ENCODE measurements at regions not wholly inside any gene's neighbourhood (a gene's known extent, or its start where the extent isn't known, plus 50 kb on each side); places are given as distances from the start of the nearest gene placed in this dataset.

GRCh38 chr7:32250471-32251260 is 180.5 kb upstream of the PDE1C start:
- H3K4me1 ChIP-seq (ENCODE audit: control insufficient read depth, low read length) = no peaks in the 10 kb centered on the region
- H3K4me3 ChIP-seq (ENCODE audit: low read length) = no peak overlapping the region
- no peak overlapping the region for H3K27ac ChIP-seq (ENCODE audit: low read depth, low read length)
- no peak for TF ChIP-seq EZH2phosphoT487 (IDR thresholded peaks at IDR 0.05; ENCODE audit: borderline replicate concordance, low read length)
- TF ChIP-seq, protein P1, sequence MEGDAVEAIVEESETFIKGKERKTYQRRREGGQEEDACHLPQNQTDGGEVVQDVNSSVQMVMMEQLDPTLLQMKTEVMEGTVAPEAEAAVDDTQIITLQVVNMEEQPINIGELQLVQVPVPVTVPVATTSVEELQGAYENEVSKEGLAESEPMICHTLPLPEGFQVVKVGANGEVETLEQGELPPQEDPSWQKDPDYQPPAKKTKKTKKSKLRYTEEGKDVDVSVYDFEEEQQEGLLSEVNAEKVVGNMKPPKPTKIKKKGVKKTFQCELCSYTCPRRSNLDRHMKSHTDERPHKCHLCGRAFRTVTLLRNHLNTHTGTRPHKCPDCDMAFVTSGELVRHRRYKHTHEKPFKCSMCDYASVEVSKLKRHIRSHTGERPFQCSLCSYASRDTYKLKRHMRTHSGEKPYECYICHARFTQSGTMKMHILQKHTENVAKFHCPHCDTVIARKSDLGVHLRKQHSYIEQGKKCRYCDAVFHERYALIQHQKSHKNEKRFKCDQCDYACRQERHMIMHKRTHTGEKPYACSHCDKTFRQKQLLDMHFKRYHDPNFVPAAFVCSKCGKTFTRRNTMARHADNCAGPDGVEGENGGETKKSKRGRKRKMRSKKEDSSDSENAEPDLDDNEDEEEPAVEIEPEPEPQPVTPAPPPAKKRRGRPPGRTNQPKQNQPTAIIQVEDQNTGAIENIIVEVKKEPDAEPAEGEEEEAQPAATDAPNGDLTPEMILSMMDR (IDR thresholded peaks at IDR 0.05; ENCODE audit: low read depth, low read length, poor library complexity, severe bottlenecking) = no peak
- no peaks in the 10 kb centered on the region for H3K9me2 ChIP-seq (replicated peaks; ENCODE audit: control insufficient read depth, low read length)
- no peaks in the 10 kb centered on the region for H3K9me3 ChIP-seq (ENCODE audit: control insufficient read depth, insufficient read depth, low read length)
- no peaks in the 10 kb centered on the region for H3K79me2 ChIP-seq (ENCODE audit: control insufficient read depth, low read length)
- H4K20me1 ChIP-seq (ENCODE audit: control insufficient read depth, insufficient read depth, low read depth, low read length) = no peaks in the 10 kb centered on the region
- no peaks in the 10 kb centered on the region for H3K27me3 ChIP-seq (ENCODE audit: control insufficient read depth, low read length)
- no peak overlapping the region for H3K4me2 ChIP-seq (ENCODE audit: low read length)
- no peaks in the 10 kb centered on the region for H3K36me3 ChIP-seq (ENCODE audit: control insufficient read depth, low read length)
- H3F3A ChIP-seq (ENCODE audit: control insufficient read depth, insufficient read depth) = no peaks in the 10 kb centered on the region

- no peaks in the 10 kb centered on the region for H4K20me1 ChIP-seq (ENCODE audit: control insufficient read depth, insufficient read depth, low read depth, low read length)
- H3K79me2 ChIP-seq (ENCODE audit: control insufficient read depth, low read length) = no peaks in the 10 kb centered on the region
- TF ChIP-seq EZH2phosphoT487 (IDR thresholded peaks at IDR 0.05; ENCODE audit: borderline replicate concordance, low read length) = no peak
- TF ChIP-seq, protein P1 (IDR thresholded peaks at IDR 0.05; ENCODE audit: low read depth, low read length, poor library complexity, severe bottlenecking) = no peak
- no peaks in the 10 kb centered on the region for H3K9me2 ChIP-seq (replicated peaks; ENCODE audit: control insufficient read depth, low read length)
- H3K27ac ChIP-seq (ENCODE audit: low read depth, low read length) = no peak overlapping the region
- no peaks in the 10 kb centered on the region for H3K27me3 ChIP-seq (ENCODE audit: control insufficient read depth, low read length)
- H3K36me3 ChIP-seq (ENCODE audit: control insufficient read depth, low read length) = no peaks in the 10 kb centered on the region
- H3F3A ChIP-seq (ENCODE audit: control insufficient read depth, insufficient read depth) = no peaks in the 10 kb centered on the region
- no peaks in the 10 kb centered on the region for H3K4me1 ChIP-seq (ENCODE audit: control insufficient read depth, low read length)
- H3K4me2 ChIP-seq (ENCODE audit: low read length) = no peak overlapping the region
- no peak overlapping the region for H3K4me3 ChIP-seq (ENCODE audit: low read length)
- H3K9me3 ChIP-seq (ENCODE audit: control insufficient read depth, insufficient read depth, low read length) = no peaks in the 10 kb centered on the region
These were observed 179.8 kb upstream of the PDE1C start for GRCh38 chr7:32250003-32250402.

- no peaks in the 10 kb centered on the region for H3K27me3 ChIP-seq (ENCODE audit: control insufficient read depth, low read length)
- no peaks in the 10 kb centered on the region for H3K79me2 ChIP-seq (ENCODE audit: control insufficient read depth, low read length)
- no peak overlapping the region for H3K27ac ChIP-seq (ENCODE audit: low read depth, low read length)
- no peaks in the 10 kb centered on the region for H3K36me3 ChIP-seq (ENCODE audit: control insufficient read depth, low read length)
- no peaks in the 10 kb centered on the region for H4K20me1 ChIP-seq (ENCODE audit: control insufficient read depth, insufficient read depth, low read depth, low read length)
- no peak overlapping the region for H3K4me3 ChIP-seq (ENCODE audit: low read length)
- TF ChIP-seq, protein P1 (IDR thresholded peaks at IDR 0.05; ENCODE audit: low read depth, low read length, poor library complexity, severe bottlenecking) = no peak
- TF ChIP-seq EZH2phosphoT487 (IDR thresholded peaks at IDR 0.05; ENCODE audit: borderline replicate concordance, low read length) = no peak
- no peaks in the 10 kb centered on the region for H3F3A ChIP-seq (ENCODE audit: control insufficient read depth, insufficient read depth)
- no peaks in the 10 kb centered on the region for H3K9me2 ChIP-seq (replicated peaks; ENCODE audit: control insufficient read depth, low read length)
- H3K4me1 ChIP-seq (ENCODE audit: control insufficient read depth, low read length) = no peaks in the 10 kb centered on the region
- no peak overlapping the region for H3K4me2 ChIP-seq (ENCODE audit: low read length)
- H3K9me3 ChIP-seq (ENCODE audit: control insufficient read depth, insufficient read depth, low read length) = no peaks in the 10 kb centered on the region
These were observed 178.3 kb upstream of the PDE1C start for GRCh38 chr7:32248522-32248921.

All from DOHH2 (cell line).